GM12873 (cell line): ENCODE measurements at regions not wholly inside any gene's neighbourhood (a gene's known extent, or its start where the extent isn't known, plus 50 kb on each side); places are given as distances from the start of the nearest gene placed in this dataset.

ENCODE experiments used
- CTCF ChIP-seq: IDR thresholded peaks from 2 replicates; pipeline ENCODE4 v1.5.1; 2012; ENCODE audit warnings: low read depth, mild to moderate bottlenecking, moderate library complexity, low read length, control low read depth; ENCODE audit not compliant: insufficient read depth; ENCODE audit errors: missing control alignments

GRCh38 chr4:100722866-100723459 is 205.1 kb upstream of the EMCN start:
- TF ChIP-seq CTCF, result no peak

- TF ChIP-seq CTCF, result no peak
Observed at GRCh38 chr4:100722133-100722532, 204.3 kb upstream of the EMCN start.

DNA sequence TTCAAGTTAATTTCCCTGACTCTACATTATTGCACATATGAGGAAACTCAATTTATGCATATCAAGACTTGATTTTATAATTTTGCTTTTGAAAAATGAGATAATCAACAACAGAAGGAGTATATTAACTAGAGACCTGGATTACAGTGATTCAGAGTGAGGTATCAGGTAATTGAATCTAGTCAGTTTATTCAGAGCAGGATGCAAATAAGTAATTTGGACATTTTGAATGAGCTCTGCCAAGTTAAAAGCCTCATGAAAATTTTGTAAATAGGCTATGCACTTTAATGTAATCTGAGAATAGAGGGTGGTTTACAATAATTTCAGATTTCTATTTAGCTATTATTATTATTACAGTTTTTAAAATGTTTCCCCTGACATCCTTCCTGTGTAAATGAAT is 203.7 kb upstream of the EMCN start:
- TF ChIP-seq CTCF, result no peak

GRCh38 chr4:100721077-100721476 is 203.3 kb upstream of the EMCN start:
- TF ChIP-seq CTCF, result no peak

- no peak for TF ChIP-seq CTCF
Observed at GRCh38 chr4:100716416-100716815, 198.6 kb upstream of the EMCN start.

DNA sequence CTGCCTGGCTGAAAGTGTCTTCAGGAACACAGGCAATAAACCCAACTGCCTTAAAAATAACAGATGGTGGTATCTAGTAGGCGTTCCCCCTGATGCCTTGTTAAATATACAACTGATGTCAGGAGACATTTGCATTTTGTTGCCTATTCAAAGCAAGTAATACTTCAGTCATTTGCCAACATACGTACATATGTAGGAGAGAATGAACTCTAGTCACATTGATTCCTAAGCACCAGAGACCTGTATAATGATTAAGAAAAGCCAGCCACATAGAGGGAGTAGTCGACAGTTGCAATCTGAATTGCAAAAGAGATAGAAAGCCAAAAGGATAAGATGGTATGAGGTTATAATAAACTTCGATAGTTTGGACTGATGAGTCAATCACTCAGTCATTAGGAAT is 191.0 kb upstream of the EMCN start:
- no peak for TF ChIP-seq CTCF

- TF ChIP-seq CTCF, result no peak
Observed at GRCh38 chr4:100707786-100708185, 190.0 kb upstream of the EMCN start.
